HEK293T (cell line): ENCODE measurements at regions not wholly inside any gene's neighbourhood (a gene's known extent, or its start where the extent isn't known, plus 50 kb on each side); places are given as distances from the start of the nearest gene placed in this dataset.

Experiments
- CTCF ChIA-PET: fragments of 350-600 bp; formaldehyde crosslinking; extraction: SDS; loops from one replicate; lab custom pipeline; 2021; ENCODE audit warnings: antibody characterized with exemption, inconsistent platforms; lab: Yijun Ruan, JAX
- POLR2A ChIA-PET: fragments of 350-600 bp; formaldehyde crosslinking; extraction: SDS; loops from one replicate; lab custom pipeline; 2020; ENCODE audit warnings: antibody characterized with exemption, inconsistent platforms; lab: Yijun Ruan, JAX
- DNase-seq: peaks from one replicate; pipeline ENCODE4 v3.0.0; 2012; ENCODE audit warnings: mixed read lengths; ENCODE audit errors: extremely low spot score
- ARNT ChIP-seq: fragments of 450-650 bp; IDR thresholded peaks from 2 replicates; pipeline ENCODE4 v1.6.1; 2017; ENCODE audit warnings: mild to moderate bottlenecking
- BHLHE40 ChIP-seq: fragments of 450-650 bp; IDR thresholded peaks from 2 replicates; pipeline ENCODE4 v1.6.1; 2016; ENCODE audit warnings: mild to moderate bottlenecking, moderate library complexity, borderline replicate concordance
- CTBP1 ChIP-seq: fragments of 450-650 bp; IDR thresholded peaks from 2 replicates; pipeline ENCODE4 v1.6.1; 2016; ENCODE audit warnings: borderline replicate concordance
- ELF4 ChIP-seq: fragments of 450-650 bp; IDR thresholded peaks from 2 replicates; pipeline ENCODE4 v1.6.1; 2017; ENCODE audit warnings: antibody characterized with exemption
- FOXA1 ChIP-seq: fragments of 450-650 bp; IDR thresholded peaks from 2 replicates; pipeline ENCODE4 v1.6.1; 2016; ENCODE audit warnings: mild to moderate bottlenecking
- FOXK2 ChIP-seq: fragments of 450-650 bp; IDR thresholded peaks from 2 replicates; pipeline ENCODE4 v1.6.1; 2016; ENCODE audit warnings: mild to moderate bottlenecking
- FOXM1 ChIP-seq: fragments of 450-650 bp; IDR thresholded peaks from 2 replicates; pipeline ENCODE4 v1.6.1; 2017; ENCODE audit warnings: mild to moderate bottlenecking, borderline replicate concordance
- HDGF ChIP-seq: fragments of 450-650 bp; IDR thresholded peaks from 2 replicates; pipeline ENCODE4 v1.6.1; 2017; ENCODE audit warnings: antibody characterized with exemption, borderline replicate concordance
- L3MBTL2 ChIP-seq: fragments of 450-650 bp; conservative IDR thresholded peaks from 2 replicates; pipeline ENCODE4 v1.6.1; 2016; ENCODE audit warnings: mild to moderate bottlenecking
- LEF1 ChIP-seq: fragments of 450-650 bp; IDR thresholded peaks from 2 replicates; pipeline ENCODE4 v1.6.1; 2017; ENCODE audit warnings: mild to moderate bottlenecking, borderline replicate concordance
- NFRKB ChIP-seq: fragments of 450-650 bp; IDR thresholded peaks from 2 replicates; pipeline ENCODE4 v1.6.1; 2016; ENCODE audit warnings: mild to moderate bottlenecking, moderate library complexity
- SP1 ChIP-seq: fragments of 450-650 bp; IDR thresholded peaks from 2 replicates; pipeline ENCODE4 v1.6.1; 2017
- SUZ12 ChIP-seq: fragments of 450-650 bp; IDR thresholded peaks from 2 replicates; pipeline ENCODE4 v1.6.1; 2016; ENCODE audit warnings: mild to moderate bottlenecking
- TARDBP ChIP-seq: fragments of 450-650 bp; IDR thresholded peaks from 2 replicates; pipeline ENCODE4 v1.6.1; 2016
- ZNF384 ChIP-seq: fragments of 450-650 bp; IDR thresholded peaks from 2 replicates; pipeline ENCODE4 v1.6.1; 2016
- TF ChIP-seq, protein P1 (sequence below): fragments of 450-650 bp; IDR thresholded peaks from 2 replicates; pipeline ENCODE4 v1.6.1; 2016

DNA sequence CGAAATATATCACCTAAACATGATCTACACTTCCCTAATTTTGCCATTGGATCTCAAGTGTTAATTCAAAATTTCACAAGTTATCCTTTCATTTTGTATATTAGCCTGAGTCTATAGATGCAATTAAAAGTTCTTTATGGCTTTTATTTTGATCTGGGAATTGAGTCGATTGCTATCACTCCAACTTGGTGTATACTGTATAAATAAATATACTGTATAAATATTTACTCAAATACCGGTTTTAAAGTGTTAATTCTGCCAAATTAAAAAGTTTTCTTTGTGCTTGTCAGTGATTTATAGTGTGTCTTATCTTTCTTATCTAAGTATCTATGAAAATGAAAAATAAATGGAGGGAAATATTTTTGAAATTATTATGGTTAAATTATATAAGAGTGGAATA is 683.7 kb upstream of the LRRN3 start:
- DNase-seq, result no peak
- ChIA-PET POLR2A (no interaction called here), CTCF (no interaction called here)
- TF ChIP-seq LEF1, result no peak
- TF ChIP-seq ELF4, result no peak
- TF ChIP-seq TARDBP, result no peak

DNA sequence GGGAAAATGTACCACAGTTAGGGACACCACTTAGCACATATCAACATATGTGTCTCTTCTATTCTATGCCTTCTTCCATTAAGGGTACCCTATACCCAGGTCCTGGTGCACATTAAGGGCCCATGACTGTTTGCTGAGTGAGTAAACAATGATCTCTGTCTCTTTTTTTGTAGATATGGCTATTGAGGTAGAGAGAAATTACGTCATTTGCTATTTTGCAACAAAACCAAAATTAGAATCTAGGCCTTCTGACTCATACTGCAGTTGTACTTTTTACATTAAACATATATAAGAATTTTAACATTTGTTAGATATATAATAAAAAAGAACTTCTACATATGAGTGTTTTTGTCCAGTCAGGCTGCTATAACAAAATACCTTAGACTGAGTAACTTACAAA is 683.2 kb upstream of the LRRN3 start:
- TF ChIP-seq L3MBTL2, result no peak
- no peak for TF ChIP-seq TARDBP
- TF ChIP-seq SUZ12, result no peak
- TF ChIP-seq LEF1, result no peak
- TF ChIP-seq CTBP1, result no peak
- ChIA-PET CTCF (no interaction called here), POLR2A (no interaction called here)
- DNase-seq, result no peak

DNA sequence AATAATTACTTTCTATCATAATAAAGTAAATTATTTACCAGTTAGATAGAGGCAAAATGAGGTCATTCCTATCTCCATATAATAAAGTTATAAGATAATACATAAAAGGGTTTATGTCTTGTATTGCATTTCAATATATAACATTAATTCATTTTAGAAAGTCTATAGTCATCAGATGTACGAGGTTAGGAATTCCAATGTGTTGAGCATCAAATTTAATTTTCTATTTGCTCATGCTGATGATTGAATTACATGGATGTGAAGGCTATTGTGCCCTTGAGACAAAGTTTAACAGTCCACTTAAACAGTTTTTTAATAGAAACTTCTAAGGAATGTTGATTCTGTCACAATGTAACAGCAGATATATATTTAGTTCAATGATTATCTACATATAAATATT is 678.3 kb upstream of the LRRN3 start:
- ChIA-PET CTCF (no interaction called here), POLR2A (no interaction called here)
- no peak for DNase-seq
- TF ChIP-seq ZNF384, result no peak
- no peak for TF ChIP-seq NFRKB
- no peak for TF ChIP-seq SP1
- TF ChIP-seq ARNT, result no peak
- TF ChIP-seq SUZ12, result no peak
- no peak for TF ChIP-seq FOXA1

DNA sequence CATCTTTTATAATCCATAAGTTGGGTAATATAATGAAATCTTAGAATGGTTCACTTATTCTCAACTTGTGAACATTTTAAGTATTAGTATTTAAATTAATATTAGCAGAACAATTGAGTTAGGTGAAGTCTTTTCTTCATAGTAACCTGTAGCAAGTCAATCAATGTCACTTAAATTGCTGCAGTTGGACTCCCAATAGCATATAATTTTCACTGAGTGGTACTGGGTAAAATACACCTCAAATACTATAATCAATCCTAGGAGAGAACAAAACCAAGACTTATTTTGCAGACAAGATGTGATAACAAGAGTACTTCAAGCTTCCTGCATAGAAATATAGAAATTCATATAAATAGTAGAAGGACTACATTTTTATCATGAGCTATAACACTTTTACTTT is 677.9 kb upstream of the LRRN3 start:
- CTCF ChIA-PET, result no interaction called here
- TF ChIP-seq ZNF384 (no peak), HDGF (no peak), TARDBP (no peak)
- DNase-seq, result no peak
- POLR2A ChIA-PET, result no interaction called here

DNA sequence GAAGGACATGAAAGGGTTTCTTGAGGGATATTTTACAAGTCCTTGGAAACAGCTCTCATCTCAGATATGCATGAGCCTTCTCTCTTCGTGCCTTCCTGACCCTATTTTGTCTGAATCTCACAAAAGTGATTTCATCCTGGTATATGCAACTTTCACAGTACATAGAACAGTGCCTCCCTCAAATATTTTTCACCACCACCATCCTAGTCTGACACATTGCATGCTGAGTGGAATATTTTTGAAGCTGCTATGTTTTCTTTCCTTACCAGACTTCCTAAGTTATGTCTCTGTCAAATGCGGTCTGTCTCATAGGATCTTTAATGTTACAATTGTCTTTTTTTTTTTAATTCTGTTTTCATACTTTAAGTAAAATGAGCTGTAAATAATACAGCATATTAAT is 673.3 kb upstream of the LRRN3 start:
- POLR2A ChIA-PET, result no interaction called here
- no peak for DNase-seq
- TF ChIP-seq CTBP1, result no peak
- TF ChIP-seq NFRKB, result no peak
- TF ChIP-seq, protein P1, sequence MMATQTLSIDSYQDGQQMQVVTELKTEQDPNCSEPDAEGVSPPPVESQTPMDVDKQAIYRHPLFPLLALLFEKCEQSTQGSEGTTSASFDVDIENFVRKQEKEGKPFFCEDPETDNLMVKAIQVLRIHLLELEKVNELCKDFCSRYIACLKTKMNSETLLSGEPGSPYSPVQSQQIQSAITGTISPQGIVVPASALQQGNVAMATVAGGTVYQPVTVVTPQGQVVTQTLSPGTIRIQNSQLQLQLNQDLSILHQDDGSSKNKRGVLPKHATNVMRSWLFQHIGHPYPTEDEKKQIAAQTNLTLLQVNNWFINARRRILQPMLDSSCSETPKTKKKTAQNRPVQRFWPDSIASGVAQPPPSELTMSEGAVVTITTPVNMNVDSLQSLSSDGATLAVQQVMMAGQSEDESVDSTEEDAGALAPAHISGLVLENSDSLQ, result no peak
- TF ChIP-seq LEF1, result no peak
- CTCF ChIA-PET, result no interaction called here

DNA sequence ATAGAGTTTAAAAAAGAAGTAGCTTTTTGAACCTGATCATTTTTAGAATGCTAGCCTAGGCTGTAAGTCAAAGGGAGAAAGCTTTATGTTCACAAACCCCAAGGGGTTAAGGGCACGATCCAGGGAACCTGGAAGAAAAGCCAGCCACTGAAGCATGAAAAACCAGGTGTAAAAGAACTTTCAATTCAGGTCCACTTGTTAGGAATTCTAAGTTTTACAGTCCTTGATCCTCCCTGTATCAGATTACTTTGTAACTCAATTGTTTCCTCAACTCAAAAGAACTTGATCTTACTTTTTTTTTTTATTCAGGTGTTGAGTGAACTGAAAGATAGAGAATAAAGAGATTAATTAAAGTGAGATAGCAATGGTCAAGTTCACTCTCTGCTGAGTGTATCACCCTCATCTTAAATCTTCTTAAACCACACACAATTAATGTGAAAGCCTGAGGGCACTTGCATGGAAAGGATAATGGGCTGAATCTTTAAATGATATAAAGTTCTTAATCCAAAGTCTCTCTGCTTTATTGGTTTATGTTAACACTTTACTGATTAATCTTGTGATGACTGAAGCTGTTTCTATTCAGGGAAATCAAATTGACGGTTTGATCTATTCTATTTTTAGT is 672.2 kb upstream of the LRRN3 start:
- TF ChIP-seq FOXM1, result no peak
- TF ChIP-seq FOXK2, result no peak
- no peak for TF ChIP-seq CTBP1
- no peak for TF ChIP-seq L3MBTL2
- TF ChIP-seq HDGF, result no peak
- TF ChIP-seq ZNF384, result no peak
- TF ChIP-seq BHLHE40, result no peak
- TF ChIP-seq SUZ12, result no peak
- TF ChIP-seq SP1, result no peak
- TF ChIP-seq ELF4, result no peak
- TF ChIP-seq FOXA1, result no peak
- TF ChIP-seq ARNT, result no peak
- no peak for TF ChIP-seq NFRKB
- TF ChIP-seq LEF1, result no peak
- TF ChIP-seq, protein P1, result no peak
- no peak for DNase-seq
- POLR2A ChIA-PET, result interaction anchor here (0.6 kb wide), 1 partner anchor 400 kb away, joined by 3 read pairs; no protein-coding TSS in a partner anchor
- CTCF ChIA-PET, result no interaction called here

DNA sequence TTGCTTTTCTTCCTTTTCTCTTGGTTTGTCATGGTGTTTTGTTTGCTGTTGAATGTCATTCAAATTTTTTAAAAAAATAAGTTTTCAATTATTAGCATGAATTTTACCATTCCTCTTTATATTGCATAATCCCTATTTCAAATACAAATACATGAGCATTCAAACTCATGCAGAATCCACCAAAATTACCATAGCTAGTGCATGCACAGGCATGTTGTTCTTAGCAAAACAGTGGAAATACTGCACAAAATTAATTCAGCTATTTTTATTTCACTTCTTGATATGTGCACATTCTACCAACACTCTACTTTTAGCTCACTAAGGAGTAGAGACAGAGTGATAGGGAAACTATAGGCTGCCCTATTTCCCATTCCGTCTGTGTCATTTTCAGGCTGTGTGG is 670.1 kb upstream of the LRRN3 start:
- ChIA-PET POLR2A (no interaction called here), CTCF (no interaction called here)
- no peak for DNase-seq
- no peak for TF ChIP-seq SUZ12
- TF ChIP-seq NFRKB, result no peak
- TF ChIP-seq FOXA1, result no peak
- no peak for TF ChIP-seq HDGF
- TF ChIP-seq ZNF384, result no peak
- TF ChIP-seq ARNT, result no peak
- no peak for TF ChIP-seq L3MBTL2
- TF ChIP-seq FOXK2, result no peak
- no peak for TF ChIP-seq SP1

DNA sequence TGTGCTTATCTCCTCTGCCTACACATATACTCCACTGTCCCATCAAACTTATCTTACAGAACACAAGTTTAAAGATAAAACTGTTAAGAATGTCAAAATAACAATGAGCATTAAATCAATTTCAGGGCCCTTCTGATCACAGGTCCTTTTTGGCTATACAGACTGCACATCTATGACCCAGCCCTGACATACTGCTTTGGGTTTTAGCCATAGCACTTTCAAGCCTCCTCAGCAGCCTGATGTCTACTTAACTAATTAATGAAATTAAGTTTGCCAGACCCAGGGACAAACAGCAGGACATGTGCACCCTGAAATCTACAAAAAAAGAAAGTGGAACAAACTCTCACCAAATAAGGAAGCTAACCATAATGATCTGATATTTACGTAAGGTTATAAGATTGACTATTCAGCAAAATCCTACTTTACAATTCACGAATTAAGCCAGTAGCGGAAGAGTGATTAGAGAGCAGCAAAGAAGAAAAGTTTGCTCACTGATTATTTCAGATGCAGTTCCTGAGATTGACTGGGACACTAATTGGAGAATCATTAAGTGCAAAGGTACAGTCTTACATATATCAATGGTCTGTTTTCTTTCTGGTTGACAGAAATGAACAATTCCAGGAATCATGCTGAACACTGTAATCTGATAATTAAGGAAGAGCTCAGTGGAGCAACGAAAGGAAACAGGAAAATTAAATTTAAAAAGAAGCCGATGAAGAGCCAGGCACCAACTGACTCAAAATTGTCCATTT is 669.3 kb upstream of the LRRN3 start:
- ChIA-PET POLR2A (no interaction called here), CTCF (no interaction called here)
- DNase-seq, result no peak
- no peak for TF ChIP-seq L3MBTL2
- TF ChIP-seq FOXM1, result no peak
- no peak for TF ChIP-seq LEF1
- TF ChIP-seq NFRKB, result no peak
- TF ChIP-seq SUZ12, result no peak
- TF ChIP-seq FOXA1, result no peak
- no peak for TF ChIP-seq FOXK2
- TF ChIP-seq ZNF384, result no peak
- no peak for TF ChIP-seq BHLHE40
- no peak for TF ChIP-seq HDGF
- no peak for TF ChIP-seq TARDBP
- no peak for TF ChIP-seq CTBP1
- TF ChIP-seq ELF4, result no peak
- TF ChIP-seq SP1, result no peak
